IPS-18a (cell line): ENCODE measurements at regions not wholly inside any gene's neighbourhood (a gene's known extent, or its start where the extent isn't known, plus 50 kb on each side); places are given as distances from the start of the nearest gene placed in this dataset.

Source experiments
- H3K27ac ChIP-seq: one replicate; pipeline ENCODE4 v1.5.1; 2013; ENCODE audit warnings: low read length
- H3K27me3 ChIP-seq: one replicate; pipeline ENCODE4 v1.6.1; 2013; ENCODE audit warnings: mild to moderate bottlenecking, low read length; ENCODE audit not compliant: control insufficient read depth, insufficient read depth
- H3K36me3 ChIP-seq: one replicate; pipeline ENCODE4 v1.6.1; 2013; ENCODE audit warnings: low read depth, low read length; ENCODE audit not compliant: control insufficient read depth
- H3K4me1 ChIP-seq: one replicate; pipeline ENCODE4 v1.6.1; 2013; ENCODE audit warnings: low read depth, low read length; ENCODE audit not compliant: control insufficient read depth
- H3K4me3 ChIP-seq: one replicate; pipeline ENCODE4 v1.5.1; 2013; ENCODE audit warnings: low read length
- H3K9ac ChIP-seq: one replicate; pipeline ENCODE4 v1.6.1; 2013; ENCODE audit warnings: mild to moderate bottlenecking, low read length, moderate library complexity
- H3K9me3 ChIP-seq: one replicate; pipeline ENCODE4 v1.6.1; 2013; ENCODE audit warnings: low read depth, low read length; ENCODE audit not compliant: control insufficient read depth

- Histone ChIP-seq H3K27me3 (no peaks in the 10 kb centered on the region), H3K9ac (no peak overlapping the region), H3K36me3 (no peaks in the 10 kb centered on the region), H3K9me3 (no peaks in the 10 kb centered on the region), H3K4me3 (no peak overlapping the region), H3K27ac (no peak overlapping the region), H3K4me1 (no peaks in the 10 kb centered on the region)
These were observed 72.2 kb downstream of the PRDM9 start for GRCh38 chr5:23579566-23579965.

- no peaks in the 10 kb centered on the region for H3K27me3 ChIP-seq
- H3K36me3 ChIP-seq: no peaks in the 10 kb centered on the region
- H3K4me1 ChIP-seq: no peaks in the 10 kb centered on the region
- H3K4me3 ChIP-seq: no peak overlapping the region
- no peak overlapping the region for H3K27ac ChIP-seq
- H3K9ac ChIP-seq: no peak overlapping the region
- no peaks in the 10 kb centered on the region for H3K9me3 ChIP-seq
These were observed 75.7 kb downstream of the PRDM9 start for GRCh38 chr5:23583081-23583480.

GRCh38 chr5:23588841-23589326 is 81.5 kb downstream of the PRDM9 start:
- Histone ChIP-seq H3K27me3 (no peaks in the 10 kb centered on the region), H3K4me3 (no peak overlapping the region), H3K4me1 (no peaks in the 10 kb centered on the region), H3K9ac (no peak overlapping the region), H3K36me3 (no peaks in the 10 kb centered on the region), H3K27ac (no peak overlapping the region), H3K9me3 (no peaks in the 10 kb centered on the region)

- Histone ChIP-seq H3K9me3 (no peaks in the 10 kb centered on the region), H3K9ac (no peak overlapping the region), H3K4me3 (no peak overlapping the region), H3K27ac (no peak overlapping the region), H3K27me3 (no peaks in the 10 kb centered on the region), H3K4me1 (no peaks in the 10 kb centered on the region), H3K36me3 (no peaks in the 10 kb centered on the region)
These were observed 83.8 kb downstream of the PRDM9 start for GRCh38 chr5:23591250-23591649.

- no peaks in the 10 kb centered on the region for H3K9me3 ChIP-seq
- no peak overlapping the region for H3K27ac ChIP-seq
- no peak overlapping the region for H3K4me3 ChIP-seq
- H3K4me1 ChIP-seq: no peaks in the 10 kb centered on the region
- H3K9ac ChIP-seq: no peak overlapping the region
- H3K36me3 ChIP-seq: no peaks in the 10 kb centered on the region
- no peaks in the 10 kb centered on the region for H3K27me3 ChIP-seq
These were observed 99.5 kb downstream of the PRDM9 start for GRCh38 chr5:23606927-23607326.

GRCh38 chr5:23612701-23613100 is 105.3 kb downstream of the PRDM9 start:
- no peak overlapping the region for H3K4me3 ChIP-seq
- H3K9ac ChIP-seq: no peak overlapping the region
- H3K4me1 ChIP-seq: no peaks in the 10 kb centered on the region
- no peak overlapping the region for H3K27ac ChIP-seq
- H3K9me3 ChIP-seq: no peaks in the 10 kb centered on the region
- no peaks in the 10 kb centered on the region for H3K27me3 ChIP-seq
- no peaks in the 10 kb centered on the region for H3K36me3 ChIP-seq

- H3K9ac ChIP-seq: no peak overlapping the region
- no peak overlapping the region for H3K27ac ChIP-seq
- H3K27me3 ChIP-seq: no peaks in the 10 kb centered on the region
- H3K4me1 ChIP-seq: no peaks in the 10 kb centered on the region
- H3K4me3 ChIP-seq: no peak overlapping the region
- H3K9me3 ChIP-seq: no peaks in the 10 kb centered on the region
- H3K36me3 ChIP-seq: no peaks in the 10 kb centered on the region
These were observed 106.2 kb downstream of the PRDM9 start for GRCh38 chr5:23613566-23613965.

- Histone ChIP-seq H3K4me1 (no peaks in the 10 kb centered on the region), H3K9ac (no peak overlapping the region), H3K27me3 (no peaks in the 10 kb centered on the region), H3K4me3 (no peak overlapping the region), H3K9me3 (no peaks in the 10 kb centered on the region), H3K27ac (no peak overlapping the region), H3K36me3 (no peaks in the 10 kb centered on the region)
These were observed 107.0 kb downstream of the PRDM9 start for GRCh38 chr5:23614422-23614821.

GRCh38 chr5:23626961-23627360 is 119.6 kb downstream of the PRDM9 start:
- no peaks in the 10 kb centered on the region for H3K36me3 ChIP-seq
- H3K27ac ChIP-seq: no peak overlapping the region
- H3K27me3 ChIP-seq: no peaks in the 10 kb centered on the region
- no peaks in the 10 kb centered on the region for H3K9me3 ChIP-seq
- no peak overlapping the region for H3K4me3 ChIP-seq
- H3K4me1 ChIP-seq: no peaks in the 10 kb centered on the region
- H3K9ac ChIP-seq: no peak overlapping the region

- H3K4me3 ChIP-seq: no peak overlapping the region
- no peak overlapping the region for H3K9ac ChIP-seq
- H3K9me3 ChIP-seq: no peaks in the 10 kb centered on the region
- H3K4me1 ChIP-seq: no peaks in the 10 kb centered on the region
- no peaks in the 10 kb centered on the region for H3K36me3 ChIP-seq
- H3K27me3 ChIP-seq: no peaks in the 10 kb centered on the region
- H3K27ac ChIP-seq: no peak overlapping the region
These were observed 120.6 kb downstream of the PRDM9 start for GRCh38 chr5:23627976-23628375.

- no peak overlapping the region for H3K4me3 ChIP-seq
- H3K9me3 ChIP-seq: no peaks in the 10 kb centered on the region
- H3K27ac ChIP-seq: no peak overlapping the region
- H3K27me3 ChIP-seq: no peaks in the 10 kb centered on the region
- no peak overlapping the region for H3K9ac ChIP-seq
- H3K36me3 ChIP-seq: no peaks in the 10 kb centered on the region
- H3K4me1 ChIP-seq: no peaks in the 10 kb centered on the region
These were observed 122.0 kb downstream of the PRDM9 start for GRCh38 chr5:23629396-23629795.

- H3K9ac ChIP-seq: no peak overlapping the region
- H3K27me3 ChIP-seq: no peaks in the 10 kb centered on the region
- no peak overlapping the region for H3K4me3 ChIP-seq
- H3K4me1 ChIP-seq: peaks cover 5% of the 10 kb centered on the region
- no peaks in the 10 kb centered on the region for H3K36me3 ChIP-seq
- no peak overlapping the region for H3K27ac ChIP-seq
- no peaks in the 10 kb centered on the region for H3K9me3 ChIP-seq
These were observed 124.1 kb downstream of the PRDM9 start for GRCh38 chr5:23631302-23632045.
